ENCODE measurements at regions not wholly inside any gene's neighbourhood (a gene's known extent, or its start where the extent isn't known, plus 50 kb on each side); places are given as distances from the start of the nearest gene placed in this dataset.

DNA sequence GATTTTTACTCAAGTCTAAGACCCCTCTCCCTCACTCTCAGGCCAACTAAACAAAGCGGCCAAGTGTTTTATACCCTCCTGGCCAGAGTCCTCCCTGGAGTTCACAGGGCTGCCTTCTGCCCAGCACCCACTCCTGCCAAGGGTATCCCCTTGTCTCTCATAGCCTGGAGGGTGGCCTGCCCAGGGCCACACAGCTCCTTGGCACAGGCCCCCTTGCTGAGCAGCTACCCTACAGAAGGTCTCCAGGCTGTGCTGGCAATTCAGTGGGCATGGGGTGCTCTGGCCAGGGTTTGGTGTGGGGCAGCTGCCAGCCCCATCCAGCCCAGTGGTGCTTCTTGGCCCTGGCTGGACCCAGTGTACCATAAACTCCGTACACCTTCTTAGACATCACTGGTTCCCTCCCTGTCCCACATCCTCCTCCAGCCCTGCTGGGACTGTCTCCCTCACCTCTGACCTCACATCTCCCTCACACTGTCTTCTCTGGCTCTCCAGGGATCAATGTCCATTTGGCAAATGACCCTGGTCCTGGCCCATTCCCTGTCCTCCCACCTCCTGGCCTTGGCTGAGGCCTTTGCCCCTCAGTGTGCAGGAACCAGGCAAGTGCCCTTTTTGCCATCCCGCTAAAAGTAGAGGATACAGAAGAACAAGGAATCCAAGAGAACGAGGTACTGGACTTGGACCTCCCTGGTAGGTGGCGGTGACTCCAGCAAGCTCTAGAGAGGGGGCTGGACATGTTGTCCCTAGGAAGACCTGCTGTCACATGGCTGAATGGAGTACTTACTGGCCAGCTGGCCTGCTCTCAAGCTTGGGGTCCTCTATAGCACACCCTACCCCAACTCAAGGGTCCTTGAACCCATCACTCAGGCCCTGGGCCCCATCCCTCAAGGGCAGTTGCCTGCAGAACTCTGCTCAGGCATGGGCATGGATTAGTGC, 50.0 kb upstream of the TRPM1 start:
- FAIRE-seq (no peak), DNase-seq (ENCODE audit: extremely low spot score, insufficient read length, low read depth) (no peak)

DNA sequence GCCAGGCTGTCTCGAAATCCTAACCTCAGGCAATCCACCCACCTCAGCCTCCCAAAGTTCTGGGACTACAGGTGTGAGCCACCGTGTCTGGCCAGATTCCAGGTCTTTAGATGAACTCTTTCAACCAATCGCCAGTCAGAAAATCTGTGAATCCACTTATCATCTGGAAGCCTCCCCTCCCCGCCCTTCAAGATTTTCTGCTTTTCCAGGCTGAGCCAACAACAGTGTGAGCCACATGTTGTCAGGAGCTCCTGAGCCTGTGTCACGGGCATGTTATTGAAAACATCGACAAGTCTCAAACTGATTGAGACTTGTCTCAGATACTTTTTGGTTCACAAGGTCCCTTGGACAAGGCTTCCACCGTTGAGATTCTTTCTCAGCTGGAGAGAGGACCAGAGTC, 52.0 kb upstream of the TRPM1 start:
- FAIRE-seq = no peak
- DNase-seq (ENCODE audit: extremely low spot score, insufficient read length, low read depth) = no peak

DNA sequence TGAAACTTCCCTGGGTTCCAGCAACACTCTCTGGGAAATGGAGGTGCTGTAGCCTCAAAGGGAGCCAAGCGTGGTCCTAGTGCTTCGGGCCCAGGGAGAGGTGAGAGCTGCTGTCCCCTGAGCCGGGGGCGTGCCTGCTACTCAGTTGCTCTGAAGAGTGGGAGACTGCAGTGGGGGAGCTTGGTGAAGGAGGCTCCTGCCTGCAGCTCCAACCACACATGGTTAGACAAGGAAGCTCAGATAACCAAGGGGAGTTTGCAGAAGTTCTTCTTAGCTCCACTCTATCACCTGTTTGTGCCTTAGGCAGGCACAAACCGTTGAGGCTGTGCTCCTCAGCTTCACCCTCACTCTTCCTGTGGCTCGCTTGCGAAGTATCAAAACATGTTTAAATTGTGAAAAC, 53.6 kb upstream of the TRPM1 start:
- DNase-seq (ENCODE audit: extremely low spot score, insufficient read length, low read depth) (no peak), FAIRE-seq (no peak)

DNA sequence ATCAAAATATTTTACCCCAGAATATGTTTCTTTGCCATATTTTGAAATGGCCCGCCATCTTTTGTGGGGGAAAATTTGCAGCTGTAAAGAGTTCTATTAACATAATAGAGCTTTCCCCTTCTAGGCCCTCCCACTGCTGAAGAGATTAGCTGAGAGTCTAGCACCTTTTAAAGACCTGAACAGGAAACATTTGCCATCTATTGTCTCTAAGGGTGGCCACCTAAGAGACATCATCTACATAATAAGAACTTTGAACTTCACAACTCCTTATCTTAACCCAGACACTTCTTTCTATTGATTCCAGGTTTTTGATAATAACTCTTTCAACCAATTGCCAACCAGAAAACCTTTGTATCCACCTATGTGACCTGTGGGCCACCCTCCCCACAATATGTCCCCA, 54.7 kb upstream of the TRPM1 start:
- no peak for FAIRE-seq

DNA sequence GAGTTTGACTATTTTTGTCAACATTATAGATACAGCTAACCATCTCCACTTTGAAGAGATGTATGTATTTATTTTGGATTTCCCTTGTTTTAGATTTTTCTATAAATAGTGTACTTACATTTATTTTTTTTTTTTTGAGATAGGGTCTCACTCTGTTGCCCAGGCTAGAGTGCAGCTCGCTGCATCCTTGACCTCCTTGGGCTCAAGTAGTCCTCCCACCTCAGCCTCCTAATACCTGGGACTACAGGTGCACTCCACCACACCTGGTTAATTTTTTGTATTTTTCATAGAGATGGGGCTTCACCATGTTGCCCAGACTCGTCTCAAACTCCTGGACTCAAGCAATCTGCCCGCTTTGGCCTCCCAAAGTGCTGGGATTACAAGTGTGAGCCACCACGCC, 55.3 kb upstream of the TRPM1 start:
- no peak for DNase-seq (ENCODE audit: extremely low spot score, insufficient read length, low read depth)
- FAIRE-seq = no peak

More for the DNA sequence above, 54.7 kb upstream of the TRPM1 start:
- DNase-seq (ENCODE audit: extremely low spot score, insufficient read length, low read depth) = no peak

DNA sequence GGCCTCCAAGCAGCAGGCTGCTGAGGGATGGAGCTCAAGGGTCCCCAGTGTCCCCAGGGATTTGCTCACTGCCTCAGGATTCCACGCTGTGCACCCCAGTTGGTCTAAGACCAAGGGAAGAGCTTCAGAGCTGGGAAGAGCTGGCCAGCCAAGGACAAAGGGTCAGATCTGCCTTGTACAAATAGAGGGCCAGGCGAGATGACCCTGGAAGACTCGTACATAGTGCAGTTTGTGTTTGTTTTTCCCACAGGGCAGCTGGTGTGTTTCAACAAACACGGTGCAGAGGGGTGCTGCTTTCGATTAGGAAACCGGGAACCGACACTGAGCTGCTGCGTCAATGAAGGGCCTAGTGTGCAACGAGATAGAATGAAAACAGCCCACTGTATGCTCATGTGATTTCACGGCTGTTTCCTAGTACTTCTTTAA, 56.1 kb upstream of the TRPM1 start:
- DNase-seq (ENCODE audit: extremely low spot score, insufficient read length, low read depth) (no peak), FAIRE-seq (no peak)

DNA sequence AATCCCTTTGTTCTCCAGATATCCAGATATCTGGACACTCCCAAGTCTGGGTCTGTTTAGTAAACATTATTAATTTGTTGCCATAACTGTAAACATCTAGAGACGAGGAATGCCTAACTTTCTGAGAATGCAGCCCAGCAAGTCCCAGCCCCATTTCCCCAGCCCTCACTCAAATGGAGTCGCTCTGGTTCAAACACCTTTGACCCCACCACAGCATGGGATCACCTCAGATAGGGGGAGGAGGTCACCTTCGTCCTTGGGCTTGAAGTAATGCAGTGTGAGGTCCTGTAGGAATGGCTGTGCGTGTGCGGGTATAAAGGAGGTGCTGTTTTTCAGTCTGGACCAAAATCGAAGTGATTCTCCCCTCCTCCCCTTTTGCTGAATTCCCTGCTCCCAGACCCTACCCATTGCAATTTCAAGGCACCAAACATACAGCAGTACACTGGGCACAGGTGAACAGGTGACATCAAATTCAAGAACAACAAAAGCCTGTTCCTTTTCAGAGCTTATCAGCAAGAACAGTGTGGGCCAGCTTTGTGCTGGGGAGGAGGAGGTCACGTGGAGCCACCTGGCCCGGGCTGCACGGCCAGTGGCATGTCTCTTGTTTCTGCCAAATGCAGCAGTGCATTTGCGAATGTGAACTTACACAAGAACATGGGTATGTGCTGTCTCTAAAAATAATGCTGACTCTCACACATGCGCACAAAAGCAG, 57.5 kb upstream of the TRPM1 start:
- DNase-seq (ENCODE audit: extremely low spot score, insufficient read length, low read depth) = no peak
- no peak for FAIRE-seq

DNA sequence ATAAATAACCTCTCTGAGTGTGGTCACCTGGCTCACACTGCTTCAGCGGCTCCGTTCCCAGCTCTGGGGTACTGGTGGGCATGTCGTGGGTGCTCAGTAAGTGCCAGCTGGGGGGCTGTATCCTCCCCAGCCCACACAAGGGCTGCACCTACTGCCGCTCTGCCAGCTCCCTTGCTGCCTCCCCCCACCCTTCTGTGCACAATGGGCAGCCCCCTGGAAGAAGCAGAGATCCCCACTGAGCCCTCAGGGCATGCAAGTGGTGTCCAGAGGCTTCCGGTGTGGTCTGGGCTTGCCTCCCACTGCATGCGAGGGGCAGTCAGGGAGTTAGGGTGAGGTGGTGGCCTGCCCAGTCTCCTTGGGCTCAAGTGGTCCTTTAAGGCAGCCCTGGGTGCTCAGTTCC, 58.3 kb upstream of the TRPM1 start:
- DNase-seq (ENCODE audit: extremely low spot score, insufficient read length, low read depth) = no peak
- no peak for FAIRE-seq

DNA sequence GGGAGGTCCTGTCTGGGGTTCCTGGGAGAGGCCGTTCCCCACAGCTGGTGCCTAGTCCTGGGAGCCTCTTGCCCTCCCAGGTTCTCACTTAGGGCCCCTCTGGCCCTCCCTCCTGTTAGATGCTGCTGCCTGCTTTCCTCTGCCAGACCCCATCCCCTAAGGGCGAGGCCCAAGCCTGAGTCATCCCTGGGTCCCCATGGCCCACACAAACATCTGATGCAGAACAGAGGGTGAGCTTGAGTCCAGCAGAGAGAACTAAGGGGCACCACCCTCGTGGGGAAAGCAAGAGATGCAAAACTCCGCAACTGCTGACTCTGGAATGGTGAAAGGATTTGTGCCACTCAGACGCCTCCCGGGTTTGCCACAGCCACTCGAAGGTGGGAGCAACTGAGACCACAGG, 58.8 kb upstream of the TRPM1 start:
- DNase-seq (ENCODE audit: extremely low spot score, insufficient read length, low read depth) (no peak), FAIRE-seq (no peak)

DNA sequence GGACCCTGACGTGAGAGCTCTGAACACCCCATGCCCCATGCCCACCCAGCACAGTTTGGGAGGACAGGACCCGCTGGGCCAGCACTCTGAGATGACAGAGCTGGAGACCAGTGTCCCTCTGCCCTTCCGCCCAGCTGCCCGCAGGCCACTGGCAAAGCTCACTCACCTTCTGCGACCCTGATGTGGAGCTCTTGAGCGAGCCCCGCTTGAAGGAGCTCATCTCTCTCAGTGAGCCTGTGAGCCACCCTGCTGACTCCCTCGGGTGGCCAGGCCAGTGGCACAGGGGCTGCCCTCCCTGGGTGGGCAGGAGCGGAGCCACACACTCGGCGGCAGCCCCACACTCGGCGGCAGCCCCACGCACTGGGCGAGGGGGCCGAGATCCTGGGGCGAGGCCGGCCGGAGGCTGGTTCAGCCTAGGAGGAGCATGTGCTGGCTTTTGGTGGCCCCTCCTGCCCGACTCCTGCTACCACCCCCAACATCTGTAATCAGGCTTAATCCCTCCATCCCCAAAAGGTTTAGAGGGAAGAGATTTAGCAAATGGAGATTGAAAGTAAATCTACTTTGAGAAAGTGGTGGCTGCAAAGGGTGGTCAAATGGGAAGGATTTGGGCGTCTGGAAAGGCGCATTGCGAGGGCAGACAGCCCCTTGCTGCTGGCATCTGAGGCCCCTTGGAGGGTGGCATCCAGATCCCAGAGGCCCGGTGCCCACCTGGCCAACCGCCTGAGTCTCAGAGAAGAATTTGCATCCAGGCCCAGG, 59.4 kb upstream of the TRPM1 start:
- DNase-seq (ENCODE audit: extremely low spot score, insufficient read length, low read depth) = no peak
- no peak for FAIRE-seq

DNA sequence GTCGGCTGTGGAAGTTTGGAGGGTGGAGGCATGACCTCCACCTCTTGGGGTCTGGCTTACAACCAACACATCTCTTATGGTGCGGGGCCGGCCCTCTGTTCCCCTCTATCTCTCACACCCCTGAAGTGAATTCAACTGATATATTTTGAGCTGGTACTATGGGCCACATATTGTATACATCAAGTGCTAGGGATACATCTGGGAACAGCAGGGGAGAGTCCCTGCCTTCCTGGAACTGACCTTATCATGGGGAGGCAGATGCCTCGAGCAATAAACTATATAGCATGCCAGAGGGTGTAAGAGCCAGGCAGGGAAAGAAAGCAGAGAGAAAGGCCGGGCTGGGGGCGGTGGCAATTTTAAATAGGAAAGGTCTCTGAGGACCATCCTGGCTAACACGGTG, 60.4 kb upstream of the TRPM1 start:
- DNase-seq (ENCODE audit: extremely low spot score, insufficient read length, low read depth) (no peak), FAIRE-seq (no peak)

DNA sequence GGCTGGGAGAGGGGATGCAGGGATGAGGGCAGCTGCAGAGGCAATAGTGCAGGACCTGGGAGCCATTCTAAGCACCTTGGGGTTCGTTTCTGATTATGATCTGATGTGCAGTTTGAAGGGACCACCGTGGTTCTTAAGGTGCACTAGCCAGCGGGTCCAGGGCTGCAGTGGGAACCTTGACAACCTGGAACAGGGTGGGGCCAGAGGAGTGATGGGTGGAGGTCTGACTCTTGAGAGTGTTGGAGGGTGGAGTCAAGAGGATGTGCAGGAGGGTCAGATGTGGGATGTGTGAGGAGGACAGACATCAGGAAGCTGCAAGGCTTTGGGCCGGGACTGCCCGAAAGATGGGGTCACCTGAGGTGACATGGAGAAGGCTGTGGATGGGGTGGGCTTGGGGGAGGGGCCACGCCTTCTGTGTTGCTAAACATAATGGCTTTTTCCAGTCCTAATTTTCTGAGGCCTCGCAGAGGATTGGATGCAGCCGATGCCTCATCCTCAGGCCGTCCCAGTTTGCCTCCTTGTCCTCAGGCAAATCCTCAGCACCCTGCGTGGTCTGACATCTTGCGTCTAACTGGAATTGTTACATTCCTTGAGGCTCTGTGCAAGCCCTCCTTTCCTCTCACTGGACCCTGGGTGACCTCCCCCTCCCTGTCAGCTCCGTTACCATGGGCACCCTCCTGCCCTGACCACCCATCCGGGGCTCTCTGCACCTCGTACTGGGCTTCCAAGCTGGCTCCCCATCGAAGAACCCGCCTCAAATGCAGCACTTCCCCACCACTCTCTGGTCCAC, 61.4 kb upstream of the TRPM1 start:
- no peak for FAIRE-seq
- no peak for DNase-seq (ENCODE audit: extremely low spot score, insufficient read length, low read depth)

DNA sequence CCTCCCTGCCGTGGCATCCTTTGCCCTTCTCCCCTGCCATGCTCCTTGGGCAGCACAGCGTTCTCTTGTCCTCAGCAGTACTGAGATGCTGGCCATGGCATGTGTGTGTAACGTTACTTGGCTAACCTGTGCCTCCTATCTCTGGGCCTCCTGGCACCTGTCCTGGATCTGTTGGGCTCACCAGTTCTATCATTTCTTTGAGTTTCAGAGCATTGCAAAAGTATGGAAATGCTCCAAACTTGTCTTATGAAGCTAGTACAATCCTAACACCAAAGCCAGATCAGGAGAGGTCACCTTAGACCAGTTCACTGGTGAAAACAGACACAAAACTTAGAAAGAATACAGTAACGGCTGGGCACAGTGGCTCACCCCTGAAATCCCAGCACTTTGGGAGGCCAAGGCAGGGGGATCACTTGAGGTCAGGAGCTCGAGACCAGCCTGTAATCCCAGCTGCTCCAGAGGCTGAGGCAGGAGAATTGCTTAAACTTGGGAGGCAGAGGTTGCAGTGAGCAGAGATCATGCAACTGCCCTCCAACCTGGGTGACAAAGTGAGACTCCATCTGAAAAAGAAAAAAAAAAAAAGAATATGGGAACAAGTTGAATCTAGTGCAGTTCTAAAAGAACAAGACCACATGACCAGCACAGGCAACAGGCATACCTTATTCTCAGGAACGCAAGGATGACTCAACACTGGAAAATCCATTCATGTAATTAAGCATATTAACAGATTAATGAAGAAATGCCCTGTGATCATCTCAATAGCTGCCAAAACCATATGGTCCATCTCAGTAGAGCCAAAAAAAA, 62.4 kb upstream of the TRPM1 start:
- FAIRE-seq = no peak
- DNase-seq (ENCODE audit: extremely low spot score, insufficient read length, low read depth) = no peak

DNA sequence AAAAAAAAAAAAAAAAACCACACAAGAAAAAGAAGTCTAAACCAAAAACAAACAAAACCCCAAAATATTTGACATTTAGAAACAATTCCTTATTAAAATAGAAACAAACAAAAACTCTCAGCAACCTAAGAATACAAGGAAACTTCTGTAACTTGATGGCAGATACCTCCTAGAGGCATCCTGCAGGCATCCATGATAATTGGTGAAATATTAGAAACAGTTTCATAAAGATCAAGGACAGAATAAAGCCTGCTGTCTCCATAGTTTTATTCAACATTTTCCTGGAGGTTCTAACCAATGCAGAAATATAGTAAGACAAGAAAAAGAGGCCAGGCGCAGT, 63.0 kb upstream of the TRPM1 start:
- DNase-seq (ENCODE audit: extremely low spot score, insufficient read length, low read depth) = no peak
- FAIRE-seq = no peak

DNA sequence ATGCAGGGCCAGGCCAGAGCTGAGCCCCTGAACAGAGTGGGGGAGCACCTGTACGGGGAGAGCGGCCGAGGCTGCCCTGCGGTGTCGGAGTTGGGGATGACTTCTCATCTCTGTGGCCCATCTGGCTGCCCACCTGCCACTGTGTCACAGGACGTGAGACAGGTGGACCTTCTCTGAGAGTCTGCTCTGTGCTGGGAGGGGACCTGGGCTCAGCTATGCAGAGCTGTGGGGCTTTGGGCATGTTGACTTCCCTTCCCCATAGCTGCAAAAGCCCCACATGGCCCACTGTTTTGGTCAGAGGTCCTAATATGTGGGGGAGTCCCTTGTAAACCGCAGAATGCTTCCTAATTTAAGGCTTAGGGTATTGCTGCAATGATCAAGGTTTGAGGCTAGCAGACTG, 68.0 kb upstream of the TRPM1 start:
- no peak for DNase-seq (ENCODE audit: extremely low spot score, insufficient read length, low read depth)
- no peak for FAIRE-seq

DNA sequence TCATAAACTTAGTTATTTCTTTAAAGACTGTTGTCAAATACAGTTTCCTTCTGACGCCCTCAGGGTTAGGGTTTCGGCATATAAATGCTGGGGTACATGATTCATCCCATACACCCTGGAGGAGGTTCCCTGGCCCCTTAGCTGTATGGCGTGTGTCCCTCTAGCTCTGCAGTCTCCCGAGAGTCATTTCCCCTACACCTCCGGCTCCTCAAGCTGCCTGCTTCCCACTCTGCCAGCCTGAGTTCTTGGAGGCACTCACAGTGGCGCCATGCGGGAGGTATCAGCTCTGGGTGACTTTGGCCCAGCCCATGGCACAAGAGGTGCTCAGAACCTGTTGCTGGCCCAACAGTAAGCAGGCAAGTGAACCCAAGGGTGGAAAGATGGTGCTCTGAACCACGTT, 70.2 kb upstream of the TRPM1 start:
- no peak for DNase-seq (ENCODE audit: extremely low spot score, insufficient read length, low read depth)
- no peak for FAIRE-seq

DNA sequence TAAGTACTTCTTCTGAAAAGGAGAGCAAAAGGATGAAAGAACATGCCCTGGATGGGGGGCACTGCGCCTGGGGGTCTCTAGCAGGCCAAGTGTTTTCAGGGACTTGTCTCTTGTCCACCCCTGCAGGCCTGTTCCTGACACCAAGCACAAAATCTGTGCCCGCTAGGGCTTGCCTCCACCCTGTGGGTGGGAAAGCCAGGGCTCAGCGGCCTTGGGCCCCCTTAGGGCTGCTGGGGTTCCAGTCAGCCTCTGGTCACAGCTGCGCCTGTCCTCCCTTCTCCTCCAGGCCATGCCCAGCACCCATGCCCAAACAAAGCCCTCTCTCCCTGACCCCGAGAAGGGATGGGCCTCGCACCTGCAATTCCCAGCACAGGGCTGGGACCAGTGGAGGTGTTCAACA, 71.1 kb upstream of the TRPM1 start:
- FAIRE-seq = no peak

DNA sequence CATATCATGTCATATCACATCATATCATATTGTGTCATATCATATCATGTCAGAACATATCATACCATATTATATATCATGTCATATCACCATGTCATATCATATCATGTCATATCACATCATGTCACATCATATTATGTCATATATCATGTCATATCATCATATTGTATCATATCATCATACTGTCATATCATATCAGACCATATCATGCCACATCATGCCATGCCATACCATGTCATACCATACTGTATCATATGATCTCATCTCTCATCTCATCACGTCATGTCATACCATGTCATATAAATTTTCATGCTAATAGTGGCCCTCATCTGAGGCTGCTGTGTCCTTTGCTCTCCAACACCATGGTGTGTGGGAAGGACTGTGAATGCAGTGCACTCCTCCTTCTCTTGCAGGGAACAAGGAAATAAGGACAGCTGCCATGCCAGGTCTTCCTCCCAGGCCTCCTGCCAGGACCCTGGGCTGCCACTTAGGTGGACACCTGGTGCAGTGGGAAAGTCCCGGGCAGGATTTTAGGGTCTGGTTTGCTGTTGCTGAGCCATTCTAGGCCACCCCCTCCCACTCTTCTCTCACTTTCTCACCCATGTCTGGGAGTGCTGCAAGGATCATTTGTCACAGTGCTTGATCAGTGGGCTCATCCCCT, 72.4 kb upstream of the TRPM1 start:
- FAIRE-seq = no peak

More for the DNA sequence above, 71.1 kb upstream of the TRPM1 start:
- no peak for DNase-seq (ENCODE audit: extremely low spot score, insufficient read length, low read depth)

DNA sequence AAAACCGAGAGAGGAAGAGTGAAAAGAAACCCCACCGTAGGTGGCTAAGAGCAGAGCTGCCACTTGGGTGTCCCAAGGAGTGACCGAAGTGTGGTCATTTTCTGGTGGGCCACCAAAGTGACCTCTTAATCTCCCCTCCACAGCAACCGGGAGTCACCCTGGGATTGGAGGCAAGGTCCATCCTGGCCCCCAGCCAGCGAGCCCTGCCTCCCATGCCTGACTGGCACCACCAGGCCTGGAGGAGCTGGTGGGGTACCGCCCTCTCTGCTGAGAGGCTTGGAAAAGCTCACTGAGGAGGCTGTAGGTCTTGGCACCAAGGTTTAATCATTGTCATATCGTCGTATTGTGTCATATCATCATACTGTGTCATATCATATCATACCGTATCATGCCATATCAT, 74.0 kb upstream of the TRPM1 start:
- DNase-seq (ENCODE audit: extremely low spot score, insufficient read length, low read depth) = no peak
- FAIRE-seq = no peak

More for the DNA sequence above, 72.4 kb upstream of the TRPM1 start:
- DNase-seq (ENCODE audit: extremely low spot score, insufficient read length, low read depth) = no peak

All from GM18507 (cell line).